HAP-1 (cell line): ENCODE measurements at regions not wholly inside any gene's neighbourhood (a gene's known extent, or its start where the extent isn't known, plus 50 kb on each side); places are given as distances from the start of the nearest gene placed in this dataset.

ENCODE experiments used
- DNase-seq, 2 experiments: peaks; one replicate each; pipeline ENCODE4 v3.0.0-alpha.2; 2016 to 2020; ENCODE audit warnings: low spot score in 2 of 2
- H3K27me3 ChIP-seq: fragments of 250-450 bp; sonication (Bioruptor Pico); 2 replicates; pipeline ENCODE4 v1.5.1; 2020; ENCODE audit warnings: low read depth, mild to moderate bottlenecking, moderate library complexity
- H3K36me3 ChIP-seq: fragments of 250-450 bp; sonication (Bioruptor Pico); replicated peaks from 2 replicates; pipeline ENCODE4 v1.5.1; 2020; ENCODE audit warnings: mild to moderate bottlenecking
- H3K4me1 ChIP-seq: fragments of 250-450 bp; sonication (Bioruptor Pico); 2 replicates; pipeline ENCODE4 v1.5.1; 2020; ENCODE audit warnings: mild to moderate bottlenecking
- H3K4me3 ChIP-seq: fragments of 250-450 bp; sonication (Bioruptor Pico); 2 replicates; pipeline ENCODE4 v1.5.1; 2020; ENCODE audit warnings: mild to moderate bottlenecking, moderate library complexity
- H3K9me3 ChIP-seq: fragments of 250-450 bp; sonication (Bioruptor Pico); 2 replicates; pipeline ENCODE4 v1.5.1; 2020; ENCODE audit warnings: mild to moderate bottlenecking, moderate library complexity
- in situ Hi-C: fragments of 300-500 bp; cut with MboI; formaldehyde crosslinking; loops from 3 replicates; pipeline ENCODE4 v1.14.3; 2020; ENCODE audit warnings: low sequenced_read_pairs, inconsistent platforms, mixed read lengths

DNA sequence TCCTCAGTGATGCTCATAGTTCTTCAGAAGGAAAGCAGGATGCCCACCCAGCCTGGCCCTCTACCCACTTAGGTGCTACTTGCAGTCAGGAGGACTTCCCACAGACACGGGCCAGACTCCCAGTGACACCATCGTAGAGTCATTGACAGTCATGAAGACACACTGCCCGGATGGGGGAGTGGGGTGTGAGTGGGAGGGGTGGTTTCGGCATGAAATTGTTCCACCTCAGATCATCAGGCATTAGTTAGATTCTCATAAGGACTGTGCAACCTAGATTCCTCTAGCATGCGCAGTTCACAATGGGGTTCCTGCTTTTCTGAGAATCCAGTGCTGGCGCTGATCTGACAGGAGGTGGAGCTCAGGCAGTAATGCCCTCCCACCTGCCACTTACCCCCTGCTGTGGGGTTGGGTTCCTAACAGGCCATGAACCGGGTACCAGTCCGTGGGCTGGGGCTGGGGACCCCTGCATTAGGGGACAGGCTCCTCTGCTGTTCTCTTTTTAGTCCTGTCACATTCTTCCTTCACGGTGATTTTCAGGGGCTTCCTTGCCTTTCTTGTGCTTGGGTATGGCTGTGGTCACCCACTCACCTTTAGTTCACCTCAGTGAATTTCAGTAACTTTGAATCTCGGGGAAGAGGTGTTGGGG is 88.2 kb upstream of the ANKRD55 start:
- no peak for DNase-seq
- in situ Hi-C loops = no loop called here
- H3K4me3 ChIP-seq = no peak overlapping the region
- H3K36me3 ChIP-seq = no peaks in the 10 kb centered on the region
- H3K9me3 ChIP-seq = no peaks in the 10 kb centered on the region
- no peaks in the 10 kb centered on the region for H3K4me1 ChIP-seq
- no peaks in the 10 kb centered on the region for H3K27me3 ChIP-seq

DNA sequence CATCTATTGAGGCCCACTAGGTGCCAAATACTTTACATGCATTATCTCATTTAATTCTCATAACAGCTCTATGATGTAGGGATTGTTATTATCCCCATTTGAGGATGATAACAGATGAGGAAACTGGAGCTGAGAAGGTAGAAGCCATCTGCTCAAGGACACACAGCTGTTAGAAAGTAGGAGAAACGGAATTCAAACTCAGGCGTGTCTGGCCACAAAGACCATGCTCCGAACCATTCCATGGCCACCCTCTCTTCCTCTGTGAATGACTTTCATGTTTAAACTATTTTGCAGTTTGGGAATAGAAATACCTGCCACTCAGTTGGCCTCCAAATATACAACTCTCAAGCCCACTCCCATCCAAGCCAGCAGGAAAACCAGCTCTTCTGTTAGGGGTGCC is 87.6 kb upstream of the ANKRD55 start:
- Histone ChIP-seq H3K27me3 (no peaks in the 10 kb centered on the region), H3K4me3 (no peak overlapping the region), H3K4me1 (no peaks in the 10 kb centered on the region), H3K36me3 (no peaks in the 10 kb centered on the region), H3K9me3 (no peaks in the 10 kb centered on the region)
- in situ Hi-C loops = no loop called here
- DNase-seq = no peak

DNA sequence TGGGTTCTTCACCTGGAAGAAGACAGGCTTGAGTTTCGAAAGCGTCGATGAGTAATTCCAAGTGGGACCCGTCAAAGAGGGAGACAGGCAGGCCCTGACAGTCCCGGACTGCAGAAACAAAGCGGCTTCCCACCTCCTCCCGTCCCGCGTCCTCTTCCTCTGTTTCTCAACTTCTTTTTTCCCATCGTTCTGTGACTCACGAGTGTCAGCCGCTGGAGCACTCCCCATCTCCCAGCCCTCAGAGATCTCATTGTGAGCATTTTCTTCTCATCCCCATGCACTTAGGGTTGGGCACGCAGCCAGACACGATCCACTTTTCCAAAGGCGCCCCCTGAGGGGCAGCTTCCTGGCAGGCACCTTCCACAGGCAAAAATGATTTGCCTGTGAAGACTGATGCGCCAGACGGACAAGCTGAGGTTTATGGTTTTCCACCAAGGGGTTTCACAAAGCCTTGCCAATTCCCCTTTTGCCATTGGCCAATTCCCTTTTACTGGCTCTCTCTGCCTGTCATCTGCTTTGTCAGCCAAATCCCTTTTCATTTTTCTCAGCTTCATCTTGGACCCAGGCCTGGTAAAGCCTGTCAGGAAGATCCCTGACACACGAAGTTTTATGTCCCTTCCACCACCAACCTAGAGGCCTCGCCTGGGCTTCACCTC is 86.5 kb upstream of the ANKRD55 start:
- DNase-seq = no peak
- no peak overlapping the region for H3K4me3 ChIP-seq
- no peaks in the 10 kb centered on the region for H3K4me1 ChIP-seq
- H3K36me3 ChIP-seq = no peaks in the 10 kb centered on the region
- no peaks in the 10 kb centered on the region for H3K27me3 ChIP-seq
- H3K9me3 ChIP-seq = no peaks in the 10 kb centered on the region
- in situ Hi-C loops = no loop called here

DNA sequence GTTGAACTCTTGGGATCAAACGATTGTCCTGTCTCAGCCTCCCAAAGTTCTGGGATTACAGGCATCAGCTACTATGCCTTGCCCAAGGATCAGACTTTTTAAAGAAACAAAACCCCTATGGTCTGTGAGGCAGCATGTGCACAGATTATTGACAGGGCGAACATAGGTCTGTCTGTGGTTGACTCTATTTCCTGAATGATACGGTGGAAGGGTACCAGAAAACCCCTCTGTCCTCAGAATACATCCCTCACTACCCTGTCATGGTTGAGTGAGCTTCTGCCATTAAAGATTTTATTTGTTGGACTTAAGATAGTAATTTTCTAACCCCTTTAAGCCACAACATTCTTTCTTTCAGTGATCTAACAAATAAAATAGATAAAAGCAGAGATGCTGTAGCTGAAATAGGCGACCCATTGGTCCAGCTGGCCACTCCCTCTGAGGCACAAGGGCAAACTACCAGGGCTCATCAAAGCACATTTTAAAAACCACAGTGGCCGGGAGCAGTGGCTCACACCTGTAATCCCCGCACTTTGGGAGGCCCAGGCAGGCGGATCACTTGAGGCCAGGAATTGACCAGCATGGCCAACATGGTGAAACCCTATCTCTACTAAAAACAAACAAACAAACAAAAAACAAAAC is 84.9 kb upstream of the ANKRD55 start:
- Histone ChIP-seq H3K4me1 (no peaks in the 10 kb centered on the region), H3K27me3 (no peaks in the 10 kb centered on the region), H3K36me3 (no peaks in the 10 kb centered on the region), H3K9me3 (no peaks in the 10 kb centered on the region), H3K4me3 (no peak overlapping the region)
- DNase-seq = no peak
- in situ Hi-C loops = no loop called here

GRCh38 chr5:56316299-56316994 is 83.3 kb upstream of the ANKRD55 start:
- Histone ChIP-seq H3K27me3 (no peaks in the 10 kb centered on the region), H3K4me1 (no peaks in the 10 kb centered on the region), H3K36me3 (no peaks in the 10 kb centered on the region), H3K9me3 (no peaks in the 10 kb centered on the region), H3K4me3 (no peak overlapping the region)
- in situ Hi-C loops = no loop called here
- DNase-seq = no peak

GRCh38 chr5:56314529-56314928 is 81.4 kb upstream of the ANKRD55 start:
- Histone ChIP-seq H3K4me1 (no peaks in the 10 kb centered on the region), H3K27me3 (no peaks in the 10 kb centered on the region), H3K4me3 (no peak overlapping the region), H3K9me3 (no peaks in the 10 kb centered on the region), H3K36me3 (no peaks in the 10 kb centered on the region)
- in situ Hi-C loops = no loop called here
- DNase-seq = peak; percentile 12 to 60

GRCh38 chr5:56313596-56313995 is 80.5 kb upstream of the ANKRD55 start:
- in situ Hi-C loops = no loop called here

GRCh38 chr5:56313004-56313531 is 79.9 kb upstream of the ANKRD55 start:
- DNase-seq = no peak
- H3K36me3 ChIP-seq = no peaks in the 10 kb centered on the region
- H3K4me1 ChIP-seq = no peaks in the 10 kb centered on the region
- no peak overlapping the region for H3K4me3 ChIP-seq
- H3K9me3 ChIP-seq = no peaks in the 10 kb centered on the region
- no peaks in the 10 kb centered on the region for H3K27me3 ChIP-seq
- in situ Hi-C loops = no loop called here

More at GRCh38 chr5:56313596-56313995, 80.5 kb upstream of the ANKRD55 start:
- H3K27me3 ChIP-seq = no peaks in the 10 kb centered on the region
- no peak for DNase-seq
- no peaks in the 10 kb centered on the region for H3K36me3 ChIP-seq
- H3K4me3 ChIP-seq = no peak overlapping the region
- no peaks in the 10 kb centered on the region for H3K4me1 ChIP-seq
- H3K9me3 ChIP-seq = no peaks in the 10 kb centered on the region

DNA sequence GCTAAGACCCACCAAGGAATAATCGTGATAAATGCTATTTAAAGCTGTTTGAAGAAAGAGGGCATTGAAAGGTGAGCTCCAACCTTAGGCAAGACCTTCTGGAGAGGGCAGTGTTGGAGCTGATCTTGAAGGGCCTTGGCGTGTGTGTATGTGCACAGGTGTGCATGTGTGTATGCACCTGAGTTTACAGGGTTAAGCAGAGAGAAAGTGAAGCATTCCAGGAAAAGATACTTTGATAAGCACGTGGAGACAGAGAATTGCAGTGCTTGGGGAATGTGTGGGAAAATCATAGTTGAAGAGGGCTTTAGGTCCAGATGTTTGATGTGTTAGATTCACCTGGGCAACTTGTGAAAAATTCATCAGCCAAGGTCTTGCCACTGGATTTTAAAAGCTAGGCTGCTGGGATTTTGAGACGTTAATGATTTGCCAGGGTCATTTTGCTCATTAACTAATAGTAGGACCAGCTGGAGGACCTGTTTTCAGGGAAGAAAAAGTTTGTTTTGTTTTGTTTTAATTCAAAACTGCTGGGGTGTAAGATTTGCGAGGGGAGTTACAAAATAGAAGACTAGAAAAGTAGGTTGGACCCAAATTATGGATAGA is 78.3 kb upstream of the ANKRD55 start:
- no peak overlapping the region for H3K4me3 ChIP-seq
- no peak for DNase-seq
- in situ Hi-C loops = no loop called here
- no peaks in the 10 kb centered on the region for H3K36me3 ChIP-seq
- no peaks in the 10 kb centered on the region for H3K27me3 ChIP-seq
- H3K9me3 ChIP-seq = no peaks in the 10 kb centered on the region
- no peaks in the 10 kb centered on the region for H3K4me1 ChIP-seq

DNA sequence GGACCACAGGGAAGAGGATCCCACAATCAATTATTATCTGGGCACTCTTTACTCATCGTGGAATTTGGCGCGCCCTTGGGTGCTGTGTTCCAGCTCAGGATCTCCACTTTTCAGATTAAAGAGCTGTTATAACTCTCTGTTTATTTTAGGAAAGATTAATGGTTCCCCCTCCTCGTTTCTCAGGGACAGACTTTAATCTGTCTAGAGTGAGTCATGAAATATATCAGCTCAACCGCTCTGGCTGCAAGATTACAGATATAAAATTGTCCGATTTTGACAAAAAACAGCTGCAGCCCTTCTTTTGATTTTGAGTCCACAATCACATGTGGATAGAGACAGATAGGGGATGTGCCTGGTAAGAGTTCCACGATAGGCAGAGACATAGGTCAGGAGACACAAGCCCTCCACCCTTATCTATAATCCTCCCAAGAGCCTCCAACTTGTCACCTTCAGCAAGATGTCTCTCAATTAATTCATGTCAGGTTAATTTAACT is 77.6 kb upstream of the ANKRD55 start:
- Histone ChIP-seq H3K4me1 (no peaks in the 10 kb centered on the region), H3K27me3 (no peaks in the 10 kb centered on the region), H3K9me3 (no peaks in the 10 kb centered on the region), H3K4me3 (no peak overlapping the region), H3K36me3 (no peaks in the 10 kb centered on the region)
- no peak for DNase-seq
- in situ Hi-C loops = no loop called here

- Histone ChIP-seq H3K36me3 (no peaks in the 10 kb centered on the region), H3K27me3 (no peaks in the 10 kb centered on the region), H3K9me3 (no peaks in the 10 kb centered on the region), H3K4me3 (no peak overlapping the region), H3K4me1 (no peaks in the 10 kb centered on the region)
- DNase-seq = no peak
- in situ Hi-C loops = no loop called here
Observed at GRCh38 chr5:56309262-56309826, 76.2 kb upstream of the ANKRD55 start.

DNA sequence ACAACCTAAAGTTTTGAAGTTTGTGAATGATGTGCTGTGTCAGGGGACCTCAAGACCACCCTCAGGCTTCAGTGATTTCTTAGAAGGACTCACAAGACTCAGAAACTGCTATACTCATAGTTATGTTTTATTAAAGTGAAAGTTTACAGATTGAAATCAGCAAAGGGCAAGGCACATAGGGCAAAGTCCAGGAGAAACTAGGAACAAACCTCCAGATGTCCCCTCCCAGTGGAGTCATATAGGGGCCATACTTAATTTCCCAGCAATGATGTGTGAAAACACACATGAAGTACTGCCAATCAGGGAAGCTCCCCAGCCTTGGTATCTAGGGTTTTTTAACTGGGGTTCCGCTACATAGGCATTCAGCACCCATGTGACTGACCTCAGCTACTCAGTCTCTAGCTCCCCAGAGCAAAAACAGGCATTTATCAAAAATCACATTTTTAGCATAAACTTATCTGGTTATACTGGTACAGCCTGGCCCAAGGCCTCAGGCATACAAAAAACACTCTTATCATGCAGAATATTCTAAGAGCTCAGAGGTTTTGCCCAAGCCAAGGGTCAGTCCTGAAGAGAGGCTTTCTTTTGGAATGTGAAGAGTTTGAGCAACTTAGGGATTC is 74.7 kb upstream of the ANKRD55 start:
- no peaks in the 10 kb centered on the region for H3K36me3 ChIP-seq
- H3K27me3 ChIP-seq = no peaks in the 10 kb centered on the region
- no peak for DNase-seq
- in situ Hi-C loops = no loop called here
- H3K4me1 ChIP-seq = no peaks in the 10 kb centered on the region
- H3K9me3 ChIP-seq = no peaks in the 10 kb centered on the region
- no peak overlapping the region for H3K4me3 ChIP-seq
